ENCODE measurements at regions not wholly inside any gene's neighbourhood (a gene's known extent, or its start where the extent isn't known, plus 50 kb on each side); places are given as distances from the start of the nearest gene placed in this dataset.

DNA sequence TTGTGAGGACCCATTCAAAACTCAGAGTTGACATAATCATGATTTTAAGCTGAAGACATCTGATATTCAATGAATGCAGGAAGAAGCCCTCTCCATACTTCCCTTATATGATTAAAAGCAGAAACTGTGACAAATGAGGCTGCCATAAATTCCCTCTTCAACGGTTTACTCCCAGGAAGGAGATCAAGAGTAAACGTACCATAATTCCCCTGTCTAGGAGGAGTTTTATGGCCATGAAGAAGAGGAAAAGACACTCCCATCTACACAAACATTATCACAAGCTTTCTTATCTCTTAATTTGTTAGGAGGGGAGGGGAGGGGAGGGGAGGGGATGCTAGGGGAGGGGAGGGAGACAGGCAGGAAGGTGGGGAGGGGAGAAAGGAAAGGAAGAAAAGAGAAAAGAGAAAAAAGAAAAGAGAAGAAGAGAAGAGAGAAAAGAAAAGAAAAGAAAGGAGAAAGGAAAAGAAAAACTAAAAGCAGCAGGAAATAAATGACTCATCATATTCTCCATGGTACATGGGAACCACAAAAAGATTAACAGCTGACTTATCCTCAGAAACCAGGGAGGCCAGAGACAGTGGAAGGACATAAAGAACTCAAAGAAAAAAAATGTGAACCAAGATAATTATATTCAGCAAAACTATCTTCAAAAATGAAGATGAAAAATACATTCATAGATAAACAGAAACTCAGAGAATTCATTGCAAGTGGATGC lies 121.6 kb downstream of the ALOX5 start (continued):
- TF ChIP-seq FOS (IDR thresholded peaks at IDR 0.05; ENCODE audit: extremely low read depth, insufficient read length) (peak; percentile 6), GATA2 (CRISPR knock-in tag; IDR thresholded peaks at IDR 0.05) (no peak), TFAM (CRISPR knock-in tag; conservative IDR thresholded peaks at IDR 0.05) (no peak), MTA2 (IDR thresholded peaks at IDR 0.05; ENCODE audit: low read depth) (peak; percentile 54), ZNF699 (CRISPR knock-in tag; IDR thresholded peaks at IDR 0.05; ENCODE audit: insufficient replicate concordance) (no peak), MCM2 (IDR thresholded peaks at IDR 0.05; ENCODE audit: low read depth) (no peak), SETDB1 (IDR thresholded peaks at IDR 0.05; ENCODE audit: low read length) (no peak), ZNF431 (CRISPR knock-in tag; IDR thresholded peaks at IDR 0.05) (no peak), ZNF263 (CRISPR knock-in tag; IDR thresholded peaks at IDR 0.05; ENCODE audit: borderline replicate concordance) (no peak), SMAD2 (IDR thresholded peaks at IDR 0.05; ENCODE audit: low read depth, low read length) (no peak)
- TF ChIP-seq, protein P1, sequence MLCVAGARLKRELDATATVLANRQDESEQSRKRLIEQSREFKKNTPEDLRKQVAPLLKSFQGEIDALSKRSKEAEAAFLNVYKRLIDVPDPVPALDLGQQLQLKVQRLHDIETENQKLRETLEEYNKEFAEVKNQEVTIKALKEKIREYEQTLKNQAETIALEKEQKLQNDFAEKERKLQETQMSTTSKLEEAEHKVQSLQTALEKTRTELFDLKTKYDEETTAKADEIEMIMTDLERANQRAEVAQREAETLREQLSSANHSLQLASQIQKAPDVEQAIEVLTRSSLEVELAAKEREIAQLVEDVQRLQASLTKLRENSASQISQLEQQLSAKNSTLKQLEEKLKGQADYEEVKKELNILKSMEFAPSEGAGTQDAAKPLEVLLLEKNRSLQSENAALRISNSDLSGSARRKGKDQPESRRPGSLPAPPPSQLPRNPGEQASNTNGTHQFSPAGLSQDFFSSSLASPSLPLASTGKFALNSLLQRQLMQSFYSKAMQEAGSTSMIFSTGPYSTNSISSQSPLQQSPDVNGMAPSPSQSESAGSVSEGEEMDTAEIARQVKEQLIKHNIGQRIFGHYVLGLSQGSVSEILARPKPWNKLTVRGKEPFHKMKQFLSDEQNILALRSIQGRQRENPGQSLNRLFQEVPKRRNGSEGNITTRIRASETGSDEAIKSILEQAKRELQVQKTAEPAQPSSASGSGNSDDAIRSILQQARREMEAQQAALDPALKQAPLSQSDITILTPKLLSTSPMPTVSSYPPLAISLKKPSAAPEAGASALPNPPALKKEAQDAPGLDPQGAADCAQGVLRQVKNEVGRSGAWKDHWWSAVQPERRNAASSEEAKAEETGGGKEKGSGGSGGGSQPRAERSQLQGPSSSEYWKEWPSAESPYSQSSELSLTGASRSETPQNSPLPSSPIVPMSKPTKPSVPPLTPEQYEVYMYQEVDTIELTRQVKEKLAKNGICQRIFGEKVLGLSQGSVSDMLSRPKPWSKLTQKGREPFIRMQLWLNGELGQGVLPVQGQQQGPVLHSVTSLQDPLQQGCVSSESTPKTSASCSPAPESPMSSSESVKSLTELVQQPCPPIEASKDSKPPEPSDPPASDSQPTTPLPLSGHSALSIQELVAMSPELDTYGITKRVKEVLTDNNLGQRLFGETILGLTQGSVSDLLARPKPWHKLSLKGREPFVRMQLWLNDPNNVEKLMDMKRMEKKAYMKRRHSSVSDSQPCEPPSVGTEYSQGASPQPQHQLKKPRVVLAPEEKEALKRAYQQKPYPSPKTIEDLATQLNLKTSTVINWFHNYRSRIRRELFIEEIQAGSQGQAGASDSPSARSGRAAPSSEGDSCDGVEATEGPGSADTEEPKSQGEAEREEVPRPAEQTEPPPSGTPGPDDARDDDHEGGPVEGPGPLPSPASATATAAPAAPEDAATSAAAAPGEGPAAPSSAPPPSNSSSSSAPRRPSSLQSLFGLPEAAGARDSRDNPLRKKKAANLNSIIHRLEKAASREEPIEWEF (CRISPR knock-in tag; IDR thresholded peaks at IDR 0.05), result no peak
- TF ChIP-seq, protein P2, sequence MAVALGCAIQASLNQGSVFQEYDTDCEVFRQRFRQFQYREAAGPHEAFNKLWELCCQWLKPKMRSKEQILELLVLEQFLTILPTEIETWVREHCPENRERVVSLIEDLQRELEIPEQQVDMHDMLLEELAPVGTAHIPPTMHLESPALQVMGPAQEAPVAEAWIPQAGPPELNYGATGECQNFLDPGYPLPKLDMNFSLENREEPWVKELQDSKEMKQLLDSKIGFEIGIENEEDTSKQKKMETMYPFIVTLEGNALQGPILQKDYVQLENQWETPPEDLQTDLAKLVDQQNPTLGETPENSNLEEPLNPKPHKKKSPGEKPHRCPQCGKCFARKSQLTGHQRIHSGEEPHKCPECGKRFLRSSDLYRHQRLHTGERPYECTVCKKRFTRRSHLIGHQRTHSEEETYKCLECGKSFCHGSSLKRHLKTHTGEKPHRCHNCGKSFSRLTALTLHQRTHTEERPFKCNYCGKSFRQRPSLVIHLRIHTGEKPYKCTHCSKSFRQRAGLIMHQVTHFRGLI (CRISPR knock-in tag; IDR thresholded peaks at IDR 0.05), result no peak
- TF ChIP-seq, protein P3, sequence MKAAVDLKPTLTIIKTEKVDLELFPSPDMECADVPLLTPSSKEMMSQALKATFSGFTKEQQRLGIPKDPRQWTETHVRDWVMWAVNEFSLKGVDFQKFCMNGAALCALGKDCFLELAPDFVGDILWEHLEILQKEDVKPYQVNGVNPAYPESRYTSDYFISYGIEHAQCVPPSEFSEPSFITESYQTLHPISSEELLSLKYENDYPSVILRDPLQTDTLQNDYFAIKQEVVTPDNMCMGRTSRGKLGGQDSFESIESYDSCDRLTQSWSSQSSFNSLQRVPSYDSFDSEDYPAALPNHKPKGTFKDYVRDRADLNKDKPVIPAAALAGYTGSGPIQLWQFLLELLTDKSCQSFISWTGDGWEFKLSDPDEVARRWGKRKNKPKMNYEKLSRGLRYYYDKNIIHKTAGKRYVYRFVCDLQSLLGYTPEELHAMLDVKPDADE (conservative IDR thresholded peaks at IDR 0.05; ENCODE audit: control insufficient read depth, low read depth, low read length), result no peak
- TF ChIP-seq, protein P4, sequence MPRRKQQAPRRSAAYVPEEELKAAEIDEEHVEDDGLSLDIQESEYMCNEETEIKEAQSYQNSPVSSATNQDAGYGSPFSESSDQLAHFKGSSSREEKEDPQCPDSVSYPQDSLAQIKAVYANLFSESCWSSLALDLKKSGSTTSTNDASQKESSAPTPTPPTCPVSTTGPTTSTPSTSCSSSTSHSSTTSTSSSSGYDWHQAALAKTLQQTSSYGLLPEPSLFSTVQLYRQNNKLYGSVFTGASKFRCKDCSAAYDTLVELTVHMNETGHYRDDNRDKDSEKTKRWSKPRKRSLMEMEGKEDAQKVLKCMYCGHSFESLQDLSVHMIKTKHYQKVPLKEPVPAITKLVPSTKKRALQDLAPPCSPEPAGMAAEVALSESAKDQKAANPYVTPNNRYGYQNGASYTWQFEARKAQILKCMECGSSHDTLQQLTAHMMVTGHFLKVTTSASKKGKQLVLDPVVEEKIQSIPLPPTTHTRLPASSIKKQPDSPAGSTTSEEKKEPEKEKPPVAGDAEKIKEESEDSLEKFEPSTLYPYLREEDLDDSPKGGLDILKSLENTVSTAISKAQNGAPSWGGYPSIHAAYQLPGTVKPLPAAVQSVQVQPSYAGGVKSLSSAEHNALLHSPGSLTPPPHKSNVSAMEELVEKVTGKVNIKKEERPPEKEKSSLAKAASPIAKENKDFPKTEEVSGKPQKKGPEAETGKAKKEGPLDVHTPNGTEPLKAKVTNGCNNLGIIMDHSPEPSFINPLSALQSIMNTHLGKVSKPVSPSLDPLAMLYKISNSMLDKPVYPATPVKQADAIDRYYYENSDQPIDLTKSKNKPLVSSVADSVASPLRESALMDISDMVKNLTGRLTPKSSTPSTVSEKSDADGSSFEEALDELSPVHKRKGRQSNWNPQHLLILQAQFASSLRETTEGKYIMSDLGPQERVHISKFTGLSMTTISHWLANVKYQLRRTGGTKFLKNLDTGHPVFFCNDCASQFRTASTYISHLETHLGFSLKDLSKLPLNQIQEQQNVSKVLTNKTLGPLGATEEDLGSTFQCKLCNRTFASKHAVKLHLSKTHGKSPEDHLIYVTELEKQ (CRISPR knock-in tag; IDR thresholded peaks at IDR 0.05), result no peak
- TF ChIP-seq, protein P5, sequence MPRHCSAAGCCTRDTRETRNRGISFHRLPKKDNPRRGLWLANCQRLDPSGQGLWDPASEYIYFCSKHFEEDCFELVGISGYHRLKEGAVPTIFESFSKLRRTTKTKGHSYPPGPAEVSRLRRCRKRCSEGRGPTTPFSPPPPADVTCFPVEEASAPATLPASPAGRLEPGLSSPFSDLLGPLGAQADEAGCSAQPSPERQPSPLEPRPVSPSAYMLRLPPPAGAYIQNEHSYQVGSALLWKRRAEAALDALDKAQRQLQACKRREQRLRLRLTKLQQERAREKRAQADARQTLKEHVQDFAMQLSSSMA (CRISPR knock-in tag; IDR thresholded peaks at IDR 0.05), result no peak

Data from K562 (cell line).